SK-N-SH (cell line): ENCODE measurements at regions not wholly inside any gene's neighbourhood (a gene's known extent, or its start where the extent isn't known, plus 50 kb on each side); places are given as distances from the start of the nearest gene placed in this dataset.
A peak's percentile ranks its signal among the peaks of the same experiment; 100 is the strongest.

Experiments
- CTCF ChIA-PET: fragments of 300-600, 350-600 bp; formaldehyde crosslinking; extraction: SDS; loops from one replicate; lab custom pipeline; 2021; lab: Yijun Ruan, JAX
- POLR2A ChIA-PET: fragments of 350-600 bp; sonication (Branson Sonifier 250); formaldehyde crosslinking; extraction: SDS; loops from one replicate; lab custom pipeline; 2020; ENCODE audit warnings: antibody characterized with exemption, inconsistent platforms; lab: Yijun Ruan, JAX
- DNase-seq: peaks from one replicate; pipeline ENCODE4 v3.0.0; 2012
- H2AFZ ChIP-seq: fragments of 200-600 bp; sonication (generic); 2 replicates; pipeline ENCODE4 v1.8.1; 2016; ENCODE audit warnings: antibody characterized with exemption, mild to moderate bottlenecking, low read depth
- H3F3A ChIP-seq: fragments of 200-600 bp; sonication (generic); replicated peaks from 2 replicates; pipeline ENCODE3; 2016; ENCODE audit warnings: antibody characterized with exemption, mild to moderate bottlenecking; ENCODE audit not compliant: insufficient read depth
- H3K27ac ChIP-seq, 2 experiments: fragments of 200-500 bp in 1 of 2; fragments of 200-600 bp in 1 of 2; sonication (Bioruptor generic) in 1 of 2; sonication (generic), shearing (Covaris generic) in 1 of 2; 2 replicates each; pipeline versions ENCODE4 v1.5.1 to v1.6.1; 2014 to 2016; ENCODE audit warnings: low read depth in 2 of 2, inconsistent platforms in 1 of 2, low read length in 1 of 2, mild to moderate bottlenecking in 1 of 2, mixed read lengths in 1 of 2
- H3K27me3 ChIP-seq: fragments of 200-600 bp; sonication (generic), shearing (Covaris generic); 2 replicates; pipeline ENCODE4 v1.6.1; 2016; ENCODE audit warnings: mixed run types; ENCODE audit not compliant: insufficient read depth
- H3K36me3 ChIP-seq, 2 experiments: fragments of 200-500 bp in 1 of 2; fragments of 200-600 bp in 1 of 2; sonication (Bioruptor generic) in 1 of 2; sonication (generic) in 1 of 2; replicated peaks in 1 of 2; 2 replicates each; pipeline versions ENCODE3 to v1.5.1; 2014 to 2016; ENCODE audit warnings: low read length in 1 of 2, mild to moderate bottlenecking in 1 of 2; ENCODE audit not compliant: insufficient read depth in 2 of 2, control insufficient read depth in 1 of 2
- H3K4me1 ChIP-seq, 2 experiments: fragments of 200-500 bp in 1 of 2; fragments of 200-600 bp in 1 of 2; sonication (Bioruptor generic) in 1 of 2; sonication (generic), shearing (Covaris generic) in 1 of 2; 2 replicates each; pipeline versions ENCODE4 v1.5.1 to v1.6.1; 2014 to 2016; ENCODE audit warnings: low read depth in 1 of 2, low read length in 1 of 2, mixed run types in 1 of 2; ENCODE audit not compliant: insufficient read depth in 2 of 2, control insufficient read depth in 1 of 2
- H3K4me2 ChIP-seq: fragments of 200-600 bp; sonication (generic), shearing (Covaris generic); 2 replicates; pipeline ENCODE4 v1.6.1; 2017; ENCODE audit warnings: mixed run types
- H3K4me3 ChIP-seq, 2 experiments: fragments of 200-500 bp in 1 of 2; fragments of 200-600 bp in 1 of 2; sonication (Bioruptor generic) in 1 of 2; sonication (generic), shearing (Covaris generic) in 1 of 2; 2 replicates each; pipeline versions ENCODE4 v1.5.1 to v1.8.1; 2014 to 2016; ENCODE audit warnings: low read depth in 2 of 2, inconsistent platforms in 1 of 2, low read length in 1 of 2, mild to moderate bottlenecking in 1 of 2, mixed read lengths in 1 of 2, moderate library complexity in 1 of 2
- H3K79me2 ChIP-seq: fragments of 200-600 bp; sonication (generic); 2 replicates; pipeline ENCODE4 v1.8.1; 2017; ENCODE audit warnings: mild to moderate bottlenecking; ENCODE audit not compliant: insufficient read depth
- H3K9ac ChIP-seq: fragments of 200-600 bp; sonication (generic); 2 replicates; pipeline ENCODE4 v1.6.1; 2017; ENCODE audit warnings: mixed run types
- H3K9me2 ChIP-seq: fragments of 200-600 bp; sonication (generic); 2 replicates; pipeline ENCODE4 v1.6.1; 2017; ENCODE audit warnings: mixed run types
- H3K9me3 ChIP-seq: fragments of 200-600 bp; sonication (generic); 2 replicates; pipeline ENCODE4 v1.6.1; 2017; ENCODE audit warnings: mixed run types, mild to moderate bottlenecking, moderate library complexity
- H4K20me1 ChIP-seq: fragments of 200-600 bp; sonication (generic); 2 replicates; pipeline ENCODE4 v1.6.1; 2017; ENCODE audit warnings: mild to moderate bottlenecking, mixed run types; ENCODE audit not compliant: insufficient read depth
- CHD2 ChIP-seq: fragments of 150-350 bp; IDR thresholded peaks from 2 replicates; pipeline ENCODE4 v1.6.1; 2018; ENCODE audit warnings: low read length; ENCODE audit not compliant: partially characterized antibody
- CTCF ChIP-seq: fragments of 200-600 bp; sonication (generic); IDR thresholded peaks from 2 replicates; pipeline ENCODE4 v1.6.1; 2017; ENCODE audit warnings: antibody characterized with exemption, mild to moderate bottlenecking, moderate library complexity
- ELF1 ChIP-seq: IDR thresholded peaks from 2 replicates; pipeline ENCODE4 v1.4.0; 2012
- FOXM1 ChIP-seq: IDR thresholded peaks from 2 replicates; pipeline ENCODE4 v1.4.0; 2012; ENCODE audit warnings: low read depth, mild to moderate bottlenecking
- GABPA ChIP-seq: IDR thresholded peaks from 2 replicates; pipeline ENCODE4 v1.4.0; 2012; ENCODE audit warnings: low read depth, mild to moderate bottlenecking
- GATA2 ChIP-seq: sonication (generic); formaldehyde crosslinking; IDR thresholded peaks from 2 replicates; pipeline ENCODE4 v1.5.0; 2020; ENCODE audit warnings: mild to moderate bottlenecking, missing genetic modification reagents
- IRF3 ChIP-seq: fragments of 150-350 bp; IDR thresholded peaks from 2 replicates; pipeline ENCODE4 v1.6.1; 2016; ENCODE audit warnings: mild to moderate bottlenecking, low read depth, low read length
- JUND ChIP-seq: IDR thresholded peaks from 2 replicates; pipeline ENCODE4 v1.4.0; 2012
- MAX ChIP-seq: IDR thresholded peaks from 2 replicates; pipeline ENCODE4 v1.4.0; 2012; ENCODE audit warnings: low read depth
- RAD21 ChIP-seq: IDR thresholded peaks from 2 replicates; pipeline ENCODE4 v1.6.1; 2012; ENCODE audit warnings: mild to moderate bottlenecking, low read length
- REST ChIP-seq: IDR thresholded peaks from 2 replicates; pipeline ENCODE4 v1.6.1; 2012; ENCODE audit warnings: mild to moderate bottlenecking, low read depth, low read length, moderate library complexity
- RXRA ChIP-seq: IDR thresholded peaks from 2 replicates; pipeline ENCODE4 v1.4.0; 2012; ENCODE audit warnings: low read depth, mild to moderate bottlenecking, borderline replicate concordance
- TAF1 ChIP-seq: IDR thresholded peaks from 2 replicates; pipeline ENCODE4 v1.6.1; 2012; ENCODE audit warnings: low read depth, mild to moderate bottlenecking, low read length, moderate library complexity, borderline replicate concordance
- TCF12 ChIP-seq: IDR thresholded peaks from 2 replicates; pipeline ENCODE4 v1.4.0; 2012
- USF1 ChIP-seq: IDR thresholded peaks from 2 replicates; pipeline ENCODE4 v1.4.0; 2012; ENCODE audit warnings: low read depth, borderline replicate concordance
- USF2 ChIP-seq: fragments of 150-350 bp; IDR thresholded peaks from 2 replicates; pipeline ENCODE4 v1.6.1; 2017; ENCODE audit warnings: antibody characterized with exemption, low read length, low read depth, borderline replicate concordance
- YY1 ChIP-seq: IDR thresholded peaks from 2 replicates; pipeline ENCODE4 v1.4.0; 2012; ENCODE audit warnings: low read depth, mild to moderate bottlenecking
- ZBTB33 ChIP-seq: IDR thresholded peaks from 2 replicates; pipeline ENCODE4 v1.4.0; 2012; ENCODE audit warnings: low read depth, borderline replicate concordance
- WGBS: methylation state at CpG from one replicate; pipeline ENCODE4 v1.1.6; 2017; ENCODE audit warnings: low lambda C conversion rate; 5-methylcytosine and 5-hydroxymethylcytosine counted together

- TF ChIP-seq FOXM1: no peak
- ChIA-PET CTCF (no interaction called here), POLR2A (no interaction called here)
- H3K9ac ChIP-seq: no peak overlapping the region
- no peaks in the 10 kb centered on the region; a peak in 2 of 4 replicates for H3K4me1 ChIP-seq
- H3K9me2 ChIP-seq: no peaks in the 10 kb centered on the region
- H3K27ac ChIP-seq: no peak overlapping the region
- H3K4me2 ChIP-seq: no peak overlapping the region
- no peaks in the 10 kb centered on the region for H3K36me3 ChIP-seq
- H3K27me3 ChIP-seq: no peaks in the 10 kb centered on the region
- H3F3A ChIP-seq: no peaks in the 10 kb centered on the region
- no peaks in the 10 kb centered on the region for H3K9me3 ChIP-seq
- H4K20me1 ChIP-seq: no peaks in the 10 kb centered on the region
- no peak overlapping the region for H2AFZ ChIP-seq
- WGBS: 66% methylated on average over 2 of the region's 2 CpGs
- no peaks in the 10 kb centered on the region for H3K79me2 ChIP-seq
- DNase-seq: no peak
- H3K4me3 ChIP-seq: no peak overlapping the region
These were observed 173.9 kb downstream of the GXYLT1 start for GRCh38 chr12:41970744-41971143.

GRCh38 chr12:41968599-41968998 is 176.1 kb downstream of the GXYLT1 start:
- CTCF ChIA-PET: interaction anchor here (1.0 to 1.7 kb wide), 2 partner anchors 29 to 55 kb away, joined by 3 to 4 read pairs; no protein-coding TSS in a partner anchor
- DNase-seq: no peak
- no peaks in the 10 kb centered on the region; a peak in 2 of 4 replicates for H3K4me1 ChIP-seq
- TF ChIP-seq GABPA (no peak), IRF3 (no peak), FOXM1 (no peak), CHD2 (no peak), USF1 (no peak), RAD21 (no peak), ELF1 (no peak), YY1 (no peak), MAX (no peak), RXRA (no peak), GATA2 (CRISPR knock-in tag) (no peak), ZBTB33 (no peak), REST (no peak), TCF12 (peak; percentile 54; the same call in 1 of the 2 replicates), USF2 (no peak), TAF1 (no peak), JUND (peak; percentile 61), CTCF (no peak)

More at GRCh38 chr12:41968599-41968998, 176.1 kb downstream of the GXYLT1 start:
- Histone ChIP-seq H3K9me2 (no peaks in the 10 kb centered on the region), H3K36me3 (no peaks in the 10 kb centered on the region), H2AFZ (no peak overlapping the region), H3K4me3 (no peak overlapping the region), H4K20me1 (no peaks in the 10 kb centered on the region), H3K4me2 (no peak overlapping the region), H3K9ac (no peak overlapping the region), H3K79me2 (no peaks in the 10 kb centered on the region), H3F3A (no peaks in the 10 kb centered on the region), H3K27me3 (no peaks in the 10 kb centered on the region), H3K27ac (peak overlapping the region in 1 of 2 experiments; percentile 81; a peak in 1 of 4 replicates), H3K9me3 (no peaks in the 10 kb centered on the region)
- POLR2A ChIA-PET: interaction anchor here (0.7 kb wide), 1 partner anchor 1280 kb away, joined by 3 read pairs; no protein-coding TSS in a partner anchor
